ENCODE measurements at regions not wholly inside any gene's neighbourhood (a gene's known extent, or its start where the extent isn't known, plus 50 kb on each side); places are given as distances from the start of the nearest gene placed in this dataset.
"Not testable (repeated sequence)": the region's sequence is repeated elsewhere in the genome, so short reads cannot be mapped to it uniquely, and the experiment has no call there.

- Histone ChIP-seq H3K27ac (no peak overlapping the region), H3K9me3 (no peaks in the 10 kb centered on the region), H3K4me3 (no peak overlapping the region), H3K36me3 (no peaks in the 10 kb centered on the region), H3K27me3 (peaks cover 0 to 3% (median 0%) of the 10 kb centered on the region in 7 donors), H3K4me1 (no peaks in the 10 kb centered on the region)
- intact Hi-C loops (cut with DNase I) = no loop called here
- no peak for TF ChIP-seq CTCF (IDR thresholded peaks at IDR 0.05)
- WGBS, 2 donors = 68 to 74% methylated on average over 2 of the region's 2 CpGs
- ATAC-seq = no peak
- no peak for DNase-seq
These were observed 397.6 kb downstream of the EDEM1 start for GRCh38 chr3:5585085-5585484.

GRCh38 chr3:5606884-5607472, 419.5 kb downstream of the EDEM1 start:
- WGBS, 2 donors = 88 to 92% methylated on average over 1 of the region's 1 CpG

GRCh38 chr3:5607581-5607980, 420.1 kb downstream of the EDEM1 start:
- no peak overlapping the region for H3K27ac ChIP-seq
- no peaks in the 10 kb centered on the region for H3K36me3 ChIP-seq
- TF ChIP-seq CTCF (IDR thresholded peaks at IDR 0.05) = no peak
- H3K4me3 ChIP-seq = no peak overlapping the region
- no peaks in the 10 kb centered on the region for H3K27me3 ChIP-seq
- peaks cover 0 to 15% (median 3%) of the 10 kb centered on the region in 11 donors for H3K9me3 ChIP-seq
- intact Hi-C loops (cut with DNase I) = no loop called here
- ATAC-seq = no peak
- DNase-seq = no peak
- 50 to 64% methylated on average over 1 of the region's 1 CpG for WGBS, 2 donors
- no peaks in the 10 kb centered on the region for H3K4me1 ChIP-seq

More at GRCh38 chr3:5606884-5607472, 419.5 kb downstream of the EDEM1 start:
- intact Hi-C loops (cut with DNase I) = no loop called here
- no peak for DNase-seq
- H3K36me3 ChIP-seq = no peaks in the 10 kb centered on the region
- no peaks in the 10 kb centered on the region for H3K4me1 ChIP-seq
- peaks cover 0 to 21% (median 5%) of the 10 kb centered on the region in 11 donors for H3K9me3 ChIP-seq
- H3K4me3 ChIP-seq = no peak overlapping the region
- no peak for TF ChIP-seq CTCF (IDR thresholded peaks at IDR 0.05)
- no peak overlapping the region for H3K27ac ChIP-seq
- H3K27me3 ChIP-seq = no peaks in the 10 kb centered on the region
- no peak for ATAC-seq

- intact Hi-C loops (cut with DNase I); H3K27me3 ChIP-seq; H3K27ac ChIP-seq; H3K4me1 ChIP-seq; ATAC-seq; DNase-seq; H3K36me3 ChIP-seq; H3K4me3 ChIP-seq; H3K9me3 ChIP-seq: not testable (repeated sequence)
- 80 to 86% methylated on average over 4 of the region's 4 CpGs for WGBS, 2 donors
These were observed 421.5 kb downstream of the EDEM1 start for GRCh38 chr3:5608971-5609370.

GRCh38 chr3:5613599-5613998, 426.1 kb downstream of the EDEM1 start:
- H3K36me3 ChIP-seq = no peaks in the 10 kb centered on the region
- no peak overlapping the region for H3K27ac ChIP-seq
- 59 to 73% methylated on average over 3 of the region's 3 CpGs for WGBS, 2 donors
- ATAC-seq (no peak), DNase-seq (no peak)
- H3K9me3 ChIP-seq = no peaks in the 10 kb centered on the region
- no peak for TF ChIP-seq CTCF (IDR thresholded peaks at IDR 0.05)
- no peak overlapping the region for H3K4me3 ChIP-seq
- H3K27me3 ChIP-seq = no peaks in the 10 kb centered on the region
- intact Hi-C loops (cut with DNase I) = no loop called here
- H3K4me1 ChIP-seq = no peaks in the 10 kb centered on the region

All from heart right ventricle (tissue), 16 donors.